ENCODE measurements at regions not wholly inside any gene's neighbourhood (a gene's known extent, or its start where the extent isn't known, plus 50 kb on each side); places are given as distances from the start of the nearest gene placed in this dataset.

- H3K9me3 ChIP-seq (replicated peaks; ENCODE audit: control insufficient read depth, insufficient read depth, low read length): no peaks in the 10 kb centered on the region; the same call in 2 of the 3 replicates
- H3K27me3 ChIP-seq (replicated peaks in 1 of 2; ENCODE audit: control insufficient read depth in 2 of 2, insufficient read depth in 2 of 2, low read length in 1 of 2): no peaks in the 10 kb centered on the region; a peak in 2 of 4 replicates
- CTCF ChIA-PET: no interaction called here
- H3K36me3 ChIP-seq (ENCODE audit: control insufficient read depth in 2 of 2, insufficient read depth in 2 of 2, low read length in 1 of 2): no peaks in the 10 kb centered on the region
- intact Hi-C loops (cut with micrococcal nuclease; ENCODE audit: unreplicated experiment): no loop called here
- H3K4me3 ChIP-seq: no peak overlapping the region
- no peak for ATAC-seq
- no peak for TF ChIP-seq PKNOX1 (IDR thresholded peaks at IDR 0.05)
- no peak for TF ChIP-seq E2F4 (IDR thresholded peaks at IDR 0.05; ENCODE audit: low read depth, low read length)
- no peak for TF ChIP-seq IRF3 (IDR thresholded peaks at IDR 0.05)
- no peak for TF ChIP-seq NFYA (IDR thresholded peaks at IDR 0.05; ENCODE audit: borderline replicate concordance, low read depth, low read length)
- TF ChIP-seq EED (IDR thresholded peaks at IDR 0.05; ENCODE audit: low read depth): no peak
- TF ChIP-seq SREBF2 (IDR thresholded peaks at IDR 0.05; ENCODE audit: low read length): no peak
- TF ChIP-seq SRF (IDR thresholded peaks at IDR 0.05; ENCODE audit: low read depth in 2 of 2, low read length in 2 of 2): no peak
- no peak for TF ChIP-seq SPI1 (IDR thresholded peaks at IDR 0.05; ENCODE audit: borderline replicate concordance, insufficient read depth, low read depth, low read length)
- no peak for TF ChIP-seq PAX5 (IDR thresholded peaks at IDR 0.05; ENCODE audit: borderline replicate concordance, low read depth, low read length)
- TF ChIP-seq BHLHE40 (IDR thresholded peaks at IDR 0.05; ENCODE audit: borderline replicate concordance in 1 of 2, low read depth in 2 of 2, low read length in 1 of 2): no peak
- no peak for TF ChIP-seq EGR1 (IDR thresholded peaks at IDR 0.05; ENCODE audit: borderline replicate concordance in 1 of 2, low read depth in 2 of 2, low read length in 2 of 2)
- no peak for TF ChIP-seq ESRRA (IDR thresholded peaks at IDR 0.05; ENCODE audit: low read length)
- no peak for TF ChIP-seq HCFC1 (IDR thresholded peaks at IDR 0.05; ENCODE audit: low read length)
- FAIRE-seq: no peak
- RAD21 ChIA-PET (ENCODE audit: unreplicated experiment): no interaction called here
- no peaks in the 10 kb centered on the region for H4K20me1 ChIP-seq (ENCODE audit: control insufficient read depth, insufficient read depth)
- H2AFZ ChIP-seq (ENCODE audit: control insufficient read depth, low read depth, low read length): no peak overlapping the region
- SMC1A ChIA-PET (ENCODE audit: uncharacterized antibody, unreplicated experiment): no interaction called here
- POLR2A ChIA-PET: no interaction called here
- in situ Hi-C loops (cut with MboI): no loop called here
- DNase-seq (ENCODE audit: low read depth, low spot score): no peak
- no peak overlapping the region for H3K9ac ChIP-seq (ENCODE audit: control insufficient read depth, insufficient read depth, low read length)
- H3K27ac ChIP-seq (ENCODE audit: control insufficient read depth, insufficient read depth): no peak overlapping the region
- no peak overlapping the region for H3K4me2 ChIP-seq (ENCODE audit: control insufficient read depth, insufficient read depth)
- no peaks in the 10 kb centered on the region for H3K4me1 ChIP-seq (ENCODE audit: control insufficient read depth, insufficient read depth, low read length)
- no TSS peak for BruUV-seq (replicated peaks)
- 7% methylated on average over 2 of the region's 2 CpGs for WGBS (ENCODE audit: insufficient coverage, insufficient replicate concordance, low lambda C conversion rate, missing lambda C conversion rate)
- H3K79me2 ChIP-seq (ENCODE audit: control insufficient read depth, insufficient read depth, low read length): no peaks in the 10 kb centered on the region
Measured at GRCh38 chr17:34001246-34001645, 253.8 kb upstream of the CCL2 start.

Data from GM12878 (cell line).